GM18868 (cell line): ENCODE measurements at regions not wholly inside any gene's neighbourhood (a gene's known extent, or its start where the extent isn't known, plus 50 kb on each side); places are given as distances from the start of the nearest gene placed in this dataset.
"Not testable (repeated sequence)": the region's sequence is repeated elsewhere in the genome, so short reads cannot be mapped to it uniquely, and the experiment has no call there.

Experiments used
- ATAC-seq: cut with Tn5 transposase; IDR thresholded peaks from one replicate; pipeline ENCODE4 v1.9.1; 2021; ENCODE audit warnings: mild to moderate bottlenecking, moderate library complexity; ENCODE audit not compliant: unreplicated experiment

GRCh38 chr4:188432328-188432727 lies 293.1 kb downstream of the TRIML1 start:
- no peak for ATAC-seq

DNA sequence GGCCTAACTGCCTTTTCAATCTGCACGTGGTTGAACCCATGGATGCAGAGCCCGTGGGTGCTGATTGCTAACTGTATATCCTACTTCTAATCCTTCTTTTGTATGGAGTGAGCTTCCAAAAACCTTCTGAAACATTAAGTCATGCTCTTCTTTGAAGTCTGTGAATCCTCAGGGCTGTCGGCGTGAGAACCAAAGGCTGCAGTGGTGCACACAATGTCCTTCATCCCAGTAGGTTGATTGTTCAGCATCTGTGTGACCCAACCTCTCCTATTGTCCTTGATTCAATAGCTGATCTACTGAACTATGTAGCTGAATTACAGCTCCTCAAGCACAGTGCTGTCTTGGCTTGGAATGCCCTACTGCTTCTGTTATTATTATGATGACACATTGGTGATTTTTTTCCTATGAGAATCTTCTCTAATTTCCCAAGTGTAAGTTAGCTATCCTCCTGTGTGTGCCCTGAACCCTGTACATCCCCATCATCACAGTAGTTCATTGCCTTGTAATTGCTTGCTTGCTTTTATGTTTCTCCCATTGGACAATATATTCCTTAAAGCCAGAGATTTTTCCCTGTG lies 294.6 kb downstream of the TRIML1 start:
- ATAC-seq: no peak

DNA sequence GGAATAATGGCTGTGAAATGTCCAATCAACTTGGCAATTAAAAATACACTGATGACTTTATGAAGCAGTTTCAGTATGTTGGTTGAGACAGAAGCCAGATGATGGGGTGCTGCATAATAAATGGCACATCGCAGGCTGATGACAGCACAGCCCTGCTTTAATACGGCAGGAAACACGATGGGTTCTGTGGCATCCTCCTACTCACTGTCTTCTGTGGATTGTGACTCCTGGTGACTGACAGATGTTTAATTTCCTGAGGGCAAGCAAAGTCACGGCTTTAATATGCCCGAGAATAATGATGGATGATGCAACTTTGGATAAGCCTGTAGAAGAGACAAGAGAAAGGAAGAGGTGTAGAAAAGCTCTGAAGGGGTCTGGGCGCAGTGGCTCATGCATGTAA lies 295.4 kb downstream of the TRIML1 start:
- ATAC-seq: no peak

DNA sequence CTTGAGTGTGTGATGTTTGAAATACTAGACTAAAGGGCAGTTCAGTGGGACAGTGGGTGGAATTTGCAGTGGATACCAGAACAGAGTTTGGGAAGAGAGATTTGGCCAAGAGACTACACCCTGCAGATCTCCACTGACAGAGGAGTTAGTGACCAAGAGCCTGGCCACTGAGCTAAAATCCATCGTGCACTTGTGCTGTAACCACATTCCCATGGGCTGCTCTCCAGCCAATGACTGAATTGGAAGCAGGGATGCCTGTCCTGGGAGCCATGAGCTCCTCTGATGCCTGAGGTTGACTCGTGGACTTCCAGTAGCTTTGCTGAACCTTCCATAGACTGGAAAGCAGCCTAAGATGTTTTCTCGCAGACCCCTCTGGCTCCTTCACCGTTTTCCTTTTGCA lies 296.1 kb downstream of the TRIML1 start:
- ATAC-seq: no peak

- ATAC-seq: no peak
Measured at GRCh38 chr4:188437535-188437934, 298.3 kb downstream of the TRIML1 start.

DNA sequence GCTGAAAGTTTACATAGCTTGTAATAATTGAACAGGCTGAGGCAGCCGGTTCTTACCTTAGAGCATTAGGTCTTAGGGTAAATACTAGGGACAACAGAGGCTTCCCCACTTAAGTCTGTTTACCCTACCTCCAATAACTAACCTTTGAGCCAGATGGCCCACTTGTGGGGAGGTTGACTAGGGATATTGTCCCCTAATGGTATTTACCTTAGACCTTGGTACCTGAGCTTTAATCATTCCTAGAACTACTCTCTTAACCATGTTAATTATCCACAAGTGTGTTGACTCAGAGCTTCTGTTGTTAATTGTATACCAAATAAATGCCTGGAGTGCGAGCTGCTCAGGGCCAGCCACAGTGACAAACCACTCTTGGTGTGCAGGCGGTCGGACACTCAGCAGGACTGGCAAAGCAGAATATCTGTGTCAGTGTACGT lies 299.2 kb downstream of the TRIML1 start:
- ATAC-seq: not testable (repeated sequence)

DNA sequence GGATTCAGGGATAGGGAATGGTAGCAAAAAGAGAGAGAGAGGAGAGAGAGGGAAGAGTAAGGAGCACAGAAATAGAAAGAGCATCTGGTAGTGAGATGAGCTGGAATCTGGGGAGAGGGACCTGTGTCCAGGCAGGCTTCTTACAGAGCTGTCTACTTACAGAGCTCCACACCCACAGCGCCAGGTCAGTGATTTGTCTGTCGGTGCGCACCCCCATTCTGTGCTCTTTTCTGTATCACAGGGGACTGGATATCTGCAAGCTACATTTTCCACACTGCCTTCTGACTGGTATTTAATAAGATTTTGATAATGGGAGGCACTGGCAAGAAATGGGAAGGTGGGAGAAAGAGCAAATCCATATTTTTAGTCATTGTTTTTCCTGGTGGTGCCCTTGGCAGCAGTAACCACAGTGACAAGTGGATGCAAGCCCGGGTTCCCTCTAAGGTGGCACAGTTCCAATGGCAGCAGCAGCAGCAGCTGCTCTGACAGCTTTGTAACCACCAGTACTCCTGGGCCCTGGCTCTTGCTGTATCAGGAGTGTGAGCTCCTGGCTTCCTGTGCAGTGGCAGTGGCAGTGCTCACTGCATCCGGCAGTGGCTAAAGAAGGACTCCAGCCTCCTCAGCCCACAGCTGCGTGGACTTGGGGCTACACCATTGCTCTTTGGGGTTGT lies 300.5 kb downstream of the TRIML1 start:
- no peak for ATAC-seq

- ATAC-seq: no peak
Measured at GRCh38 chr4:188444500-188444899, 305.3 kb downstream of the TRIML1 start.

- not testable (repeated sequence) for ATAC-seq
Measured at GRCh38 chr4:188448996-188449395, 309.8 kb downstream of the TRIML1 start.

DNA sequence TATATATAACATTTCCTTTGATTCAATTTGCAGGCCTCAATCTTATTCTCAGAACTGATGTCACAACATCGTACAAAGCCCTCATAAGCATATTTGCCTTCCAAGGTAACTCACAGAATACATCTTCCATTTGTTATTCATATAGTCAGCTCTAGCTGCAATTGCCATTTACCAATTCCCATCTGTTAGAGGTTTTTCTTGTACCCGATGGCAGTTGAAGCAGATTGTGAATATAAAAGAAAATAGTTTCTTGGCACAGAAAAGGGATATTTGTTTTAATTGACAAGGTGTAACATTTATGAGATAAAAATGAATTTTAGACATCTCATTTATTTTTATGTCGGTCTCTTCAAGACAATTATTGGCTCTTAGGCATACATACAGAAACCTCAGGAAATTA lies 311.3 kb downstream of the TRIML1 start:
- no peak for ATAC-seq

- ATAC-seq: no peak
Measured at GRCh38 chr4:188452097-188452496, 312.9 kb downstream of the TRIML1 start.

DNA sequence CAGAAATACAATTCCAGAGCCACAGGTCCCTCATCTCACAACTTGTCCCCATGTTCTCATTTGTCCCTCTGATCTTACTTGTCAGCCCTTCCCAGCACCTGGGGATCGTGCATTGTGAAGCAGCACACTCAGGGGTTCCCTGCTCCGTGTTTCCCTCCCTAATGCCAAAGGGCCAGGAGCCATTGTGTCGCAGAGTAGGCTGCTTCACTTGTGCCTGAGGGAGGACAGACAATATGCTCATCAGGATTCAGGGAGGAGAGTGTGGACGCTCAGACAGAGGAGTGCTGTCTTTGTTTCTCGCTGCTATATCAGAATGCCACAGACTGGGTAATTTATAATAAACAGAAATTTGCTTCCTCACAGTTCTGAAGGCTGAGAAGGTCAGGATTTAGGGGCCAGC lies 315.3 kb downstream of the TRIML1 start:
- ATAC-seq: no peak

DNA sequence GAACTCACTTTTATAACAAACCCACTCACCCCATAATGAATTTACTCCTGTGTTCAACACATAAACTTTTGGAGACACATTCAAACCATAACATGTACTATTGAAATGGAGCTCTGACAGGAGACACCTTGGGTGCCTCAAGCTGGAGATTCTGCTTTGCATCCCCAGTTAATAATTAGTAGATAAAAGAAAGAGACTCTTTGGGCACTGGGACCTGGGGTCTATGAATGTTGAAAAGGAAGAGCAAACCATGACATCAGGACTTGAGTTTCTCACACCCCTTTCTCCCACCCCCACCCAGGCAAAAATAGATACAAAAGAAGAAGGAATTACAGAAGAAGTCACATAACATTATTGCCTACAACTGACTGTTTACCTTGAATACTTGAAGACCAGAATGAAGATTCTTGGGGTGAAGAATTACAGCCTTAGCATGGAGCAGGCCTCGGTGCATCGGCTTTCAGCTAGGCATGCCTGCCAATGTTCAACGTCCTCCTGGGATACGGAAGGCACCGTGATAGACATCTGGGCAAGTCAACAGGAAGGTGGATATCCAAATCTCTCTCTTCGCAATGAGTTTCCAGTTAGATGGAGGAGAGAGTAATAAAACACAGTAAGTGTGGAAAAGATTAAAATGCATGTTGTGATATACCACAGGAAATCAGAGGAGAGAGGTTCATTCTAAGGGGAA lies 316.0 kb downstream of the TRIML1 start:
- no peak for ATAC-seq

- no peak for ATAC-seq
Measured at GRCh38 chr4:188459381-188459780, 320.1 kb downstream of the TRIML1 start.

- no peak for ATAC-seq
Measured at GRCh38 chr4:188463909-188464308, 324.7 kb downstream of the TRIML1 start.

DNA sequence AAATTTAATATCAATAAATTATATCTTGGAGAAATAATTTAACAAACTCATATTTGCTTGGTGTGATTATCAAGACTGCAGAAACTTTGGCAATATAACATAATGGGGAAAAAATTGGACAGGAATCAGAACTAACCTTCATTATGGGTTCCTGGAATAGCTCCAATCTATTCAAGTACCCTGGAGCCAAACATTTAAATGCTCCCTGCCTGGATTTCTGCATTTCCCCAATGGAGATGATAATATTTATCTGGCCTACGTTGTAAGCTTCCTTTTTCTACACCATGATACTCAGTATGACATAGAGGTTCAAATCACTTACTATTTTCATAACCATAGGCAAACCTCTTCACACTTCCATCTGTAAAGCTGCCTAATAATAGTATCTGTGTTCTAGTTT lies 326.8 kb downstream of the TRIML1 start:
- ATAC-seq: no peak

DNA sequence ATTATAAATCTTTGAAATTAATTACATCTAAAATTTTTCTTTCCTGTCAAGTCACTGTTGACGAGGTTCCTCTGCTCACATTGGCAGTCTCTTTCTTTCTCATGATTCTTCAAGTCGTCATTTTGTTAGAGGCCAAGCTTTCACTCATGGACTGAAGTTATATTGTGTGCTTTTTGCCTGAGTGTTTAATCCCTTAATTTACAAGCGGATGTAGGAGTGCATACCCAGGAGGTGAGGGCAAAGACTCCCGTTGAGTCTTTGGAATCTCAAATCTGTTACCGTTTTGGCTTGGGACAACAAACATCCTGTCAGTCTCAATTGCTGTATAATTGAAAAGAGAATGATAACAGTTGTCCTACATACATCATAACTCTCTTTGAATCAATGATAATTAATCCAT lies 345.0 kb downstream of the TRIML1 start:
- ATAC-seq: no peak

DNA sequence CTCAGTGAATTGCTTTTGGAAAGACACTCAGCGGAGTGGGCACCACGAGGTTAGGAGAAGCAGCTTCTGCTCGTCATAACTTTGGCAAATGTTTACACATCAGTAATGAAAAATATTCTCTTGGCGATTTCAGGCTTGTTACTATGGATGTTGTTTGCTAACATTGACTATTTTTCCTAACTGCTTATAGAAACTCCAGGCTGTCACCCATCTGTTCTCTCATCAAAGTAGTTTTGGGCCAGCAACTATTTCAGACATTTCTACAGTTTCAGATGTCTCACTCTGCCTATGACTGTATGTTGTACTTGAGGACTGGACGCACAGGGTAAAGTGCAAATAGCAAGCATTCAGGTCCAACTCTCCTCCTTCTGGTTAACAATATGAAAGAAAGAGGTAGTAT lies 346.7 kb downstream of the TRIML1 start:
- ATAC-seq: no peak

DNA sequence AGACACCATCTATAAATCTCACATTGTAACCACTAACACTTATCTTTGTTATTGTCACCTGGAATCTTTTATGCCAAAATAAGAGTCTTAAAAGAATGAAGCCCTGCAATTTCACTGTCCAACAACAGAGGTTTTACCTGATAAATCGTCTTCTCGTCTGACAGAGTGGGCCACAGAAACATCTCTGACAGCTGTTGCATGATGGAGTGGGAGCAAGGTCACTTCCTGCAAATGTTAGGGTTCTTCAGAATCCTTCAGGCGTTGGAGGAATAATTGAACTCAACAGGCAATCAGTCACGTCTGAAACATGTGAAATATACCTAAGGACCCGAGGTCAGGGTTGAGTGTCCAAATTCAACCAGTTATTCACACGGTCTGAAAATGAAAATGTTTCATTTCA lies 353.6 kb downstream of the TRIML1 start:
- no peak for ATAC-seq

DNA sequence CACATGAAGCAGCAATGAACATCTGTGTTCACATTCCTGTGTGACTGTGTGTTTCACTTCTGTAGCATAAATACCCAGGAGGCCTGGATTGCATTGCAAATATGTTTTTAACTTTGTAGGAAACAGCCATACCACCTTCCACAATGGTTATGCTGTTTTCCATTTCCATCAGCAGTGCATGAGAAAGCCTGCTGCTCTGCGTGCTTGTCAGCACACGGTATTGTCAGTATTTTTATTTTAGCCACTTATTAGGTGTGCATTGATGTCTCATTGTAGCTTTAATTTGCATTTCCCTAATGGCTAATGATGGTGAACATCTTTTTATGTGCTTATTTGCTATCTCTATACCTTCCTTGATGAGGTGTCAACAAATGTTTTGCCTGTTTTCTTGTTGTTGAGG lies 355.9 kb downstream of the TRIML1 start:
- no peak for ATAC-seq

DNA sequence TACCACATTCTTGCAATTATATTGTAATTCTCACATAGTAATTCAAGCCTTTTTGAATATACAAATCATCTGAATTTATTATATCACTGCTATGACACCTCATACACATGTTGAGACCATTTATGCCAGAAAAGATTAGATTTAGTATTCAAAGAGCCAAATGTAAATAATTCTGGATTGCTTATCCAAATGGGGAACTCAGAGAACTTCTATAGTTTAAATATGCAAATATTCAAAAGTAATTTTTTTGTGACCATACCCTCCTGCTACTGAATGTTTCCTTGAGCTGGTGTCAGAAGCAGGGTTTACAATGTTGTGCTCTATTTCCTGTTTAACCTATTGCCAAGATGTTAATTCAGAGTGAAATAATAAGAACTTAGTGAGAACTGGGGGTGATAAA lies 372.2 kb downstream of the TRIML1 start:
- ATAC-seq: no peak

- no peak for ATAC-seq
Measured at GRCh38 chr4:188532751-188533150, 393.5 kb downstream of the TRIML1 start.
